Muscle of arm (tissue), 1 donor: ENCODE measurements at regions not wholly inside any gene's neighbourhood (a gene's known extent, or its start where the extent isn't known, plus 50 kb on each side); places are given as distances from the start of the nearest gene placed in this dataset.

Source experiments
- DNase-seq: peaks from one replicate; pipeline ENCODE4 v3.0.0-alpha.2; 2013

DNA sequence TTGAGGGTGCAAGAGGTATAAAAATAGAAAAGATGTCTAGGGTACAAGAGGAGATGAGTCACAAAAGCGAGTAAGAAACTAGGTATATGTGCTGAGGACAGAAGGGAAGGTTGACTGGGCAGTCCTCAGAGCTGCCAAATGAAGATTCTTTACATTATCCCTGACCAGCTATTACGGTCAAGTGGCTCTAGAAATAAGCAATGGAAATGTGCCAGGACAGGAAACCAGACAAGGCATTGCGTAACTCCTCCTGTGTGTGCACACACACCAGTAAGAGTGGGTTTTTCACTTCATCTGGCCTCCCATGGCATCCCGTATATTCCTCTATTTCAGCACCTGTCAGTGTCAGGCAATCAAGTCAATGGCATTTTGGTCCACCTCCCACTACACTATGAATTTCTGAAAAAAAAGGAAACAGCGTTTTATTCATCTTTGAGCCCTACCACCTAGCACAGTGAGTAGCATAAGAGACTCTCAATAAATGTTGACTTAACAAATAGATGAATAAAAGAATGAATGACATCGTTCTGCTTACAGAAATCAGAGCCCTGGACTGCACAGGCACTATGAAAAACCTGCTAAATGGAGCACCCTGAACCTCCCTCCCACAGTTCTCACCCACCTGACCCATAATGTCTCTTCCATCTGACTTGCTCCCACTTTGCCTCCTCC, 62.6 kb upstream of the KLF3 start:
- no peak for DNase-seq

GRCh38 chr4:38601916-38602291, 62.1 kb upstream of the KLF3 start:
- no peak for DNase-seq

DNA sequence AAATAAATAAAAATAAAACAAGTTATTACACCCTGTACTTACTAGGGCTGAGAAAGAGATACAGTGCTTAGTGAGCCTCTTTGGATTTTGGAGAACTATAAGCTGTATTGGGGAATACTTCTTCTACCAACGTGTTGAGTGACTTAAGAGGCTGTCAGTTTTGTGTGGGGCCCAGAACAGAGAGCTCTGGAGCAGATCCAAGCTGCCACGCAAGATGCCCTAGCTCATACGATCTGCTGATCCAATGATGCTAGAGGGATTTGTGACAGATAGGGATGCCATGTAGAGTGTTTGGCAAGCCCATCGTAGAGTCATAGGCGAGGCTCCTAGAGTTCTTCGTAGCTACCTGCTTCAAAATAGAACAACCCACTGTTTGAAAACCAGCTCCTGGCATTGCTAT, 60.3 kb upstream of the KLF3 start:
- DNase-seq = no peak

DNA sequence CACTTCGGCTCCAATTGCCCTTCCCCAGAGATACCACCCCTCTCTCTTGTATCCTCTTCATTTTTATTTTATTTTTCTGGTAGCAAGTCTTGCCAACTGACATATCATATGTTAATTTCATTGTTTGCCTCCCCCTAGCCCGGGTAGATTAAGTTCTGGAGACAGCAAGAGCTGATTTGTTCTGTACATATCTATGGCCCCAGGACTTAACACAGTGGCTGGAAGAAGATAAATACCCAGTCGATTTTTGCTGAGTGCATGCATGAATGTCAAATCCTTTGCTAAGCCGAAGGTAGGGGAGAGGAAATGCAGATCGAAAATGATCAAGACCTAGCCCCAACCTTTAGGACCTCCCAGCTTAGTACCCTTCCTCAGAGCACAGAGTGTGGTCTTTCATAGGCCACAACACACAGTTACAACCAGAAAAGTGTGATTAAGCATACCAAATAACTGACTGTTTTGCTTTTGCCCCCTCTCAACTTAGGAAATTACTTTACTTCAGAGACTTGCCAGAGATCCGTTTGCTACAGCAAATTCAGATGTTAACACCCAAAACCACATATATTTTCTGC, 58.7 kb upstream of the KLF3 start:
- no peak for DNase-seq

DNA sequence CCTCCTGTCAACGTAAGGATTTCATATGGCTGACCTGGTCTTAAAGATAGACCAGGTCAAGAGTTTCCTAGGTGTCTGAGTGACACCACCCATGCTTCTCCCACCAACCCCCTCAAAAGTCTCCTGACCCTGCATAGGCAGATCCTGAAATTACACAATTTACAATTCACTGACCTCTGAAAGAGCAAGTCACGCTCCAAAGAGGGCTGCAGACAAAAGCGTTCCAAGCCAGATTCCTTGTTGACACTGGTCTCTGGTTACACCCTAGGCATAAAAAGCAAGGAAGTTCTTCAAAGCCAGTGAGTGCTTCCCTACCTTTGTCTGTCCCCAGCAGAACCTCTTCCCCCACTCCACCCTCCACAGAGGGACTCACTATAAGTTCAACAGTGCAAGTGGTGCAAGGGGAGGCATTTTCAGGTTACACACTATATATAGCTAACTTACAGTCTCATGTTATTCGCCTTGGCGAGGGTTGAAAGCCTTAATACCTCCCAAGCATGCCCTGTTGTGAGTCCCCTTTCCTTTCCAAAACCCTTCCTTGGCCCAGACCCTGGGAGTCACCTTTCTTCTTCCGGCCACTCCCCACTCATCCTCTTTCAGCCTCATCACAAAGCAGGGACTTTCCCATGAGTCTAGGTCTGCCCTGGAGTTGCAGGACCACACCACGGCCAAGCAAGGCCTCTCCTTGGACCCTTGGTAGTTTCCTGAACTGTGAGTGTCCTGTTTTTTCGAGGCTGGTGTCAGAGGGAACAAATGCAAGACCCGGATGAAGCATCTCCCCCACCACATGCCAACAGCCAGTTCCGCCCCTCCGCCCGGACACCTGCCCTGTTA, 58.0 kb upstream of the KLF3 start:
- no peak for DNase-seq

DNA sequence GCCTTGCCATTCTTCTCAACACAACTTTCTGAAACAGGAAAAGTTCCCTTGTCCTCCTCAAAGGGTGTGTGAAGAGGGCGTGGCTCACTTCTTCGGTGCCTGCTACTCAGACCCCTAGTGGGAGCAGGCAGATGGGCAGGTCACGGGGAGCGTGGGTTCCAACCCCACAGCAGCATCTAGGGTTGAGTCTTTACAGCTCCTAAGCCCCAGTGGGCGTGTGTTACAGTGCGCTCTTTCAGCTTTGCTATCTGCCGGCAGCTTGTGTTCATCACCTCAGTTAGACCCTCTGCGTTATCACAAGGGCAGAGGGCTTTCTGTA, 57.5 kb upstream of the KLF3 start:
- DNase-seq = no peak

DNA sequence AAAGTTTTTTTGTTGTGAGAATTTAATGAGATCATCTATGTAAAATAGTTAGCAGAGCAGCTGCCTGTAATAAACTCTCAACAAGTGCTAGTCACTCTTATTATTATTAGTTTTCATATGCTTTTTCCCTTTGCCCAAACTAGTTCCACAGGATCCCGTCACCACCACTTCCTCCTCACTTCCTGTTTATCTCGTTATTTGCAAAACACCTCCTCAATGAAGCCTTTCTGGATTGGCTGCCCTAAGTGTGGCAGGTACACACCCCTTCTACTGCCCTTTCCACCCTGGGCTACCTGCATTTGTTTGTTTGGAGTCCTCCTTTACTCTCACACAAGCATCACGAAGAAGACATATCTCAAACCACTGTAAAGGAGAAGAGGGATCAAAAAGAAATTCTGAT, 54.4 kb upstream of the KLF3 start:
- no peak for DNase-seq

- DNase-seq = no peak
Measured at GRCh38 chr4:38610521-38610920, 53.5 kb upstream of the KLF3 start.

- no peak for DNase-seq
Measured at GRCh38 chr4:38610966-38611431, 53.0 kb upstream of the KLF3 start.

- no peak for DNase-seq
Measured at GRCh38 chr4:38611676-38612075, 52.3 kb upstream of the KLF3 start.

- DNase-seq = peak; percentile 37
Measured at GRCh38 chr4:38612646-38613414, 51.2 kb upstream of the KLF3 start.
